NCI-H446 treated with DMSO at 0.1 percent for 48 hours (cell line): ENCODE measurements at regions not wholly inside any gene's neighbourhood (a gene's known extent, or its start where the extent isn't known, plus 50 kb on each side); places are given as distances from the start of the nearest gene placed in this dataset.
"Not testable (repeated sequence)": the region's sequence is repeated elsewhere in the genome, so short reads cannot be mapped to it uniquely, and the experiment has no call there.

ENCODE experiments used
- DNase-seq: peaks from one replicate; lab custom pipeline; 2025; lab: John Stamatoyannopoulos, UW

- no peak for DNase-seq
These were observed 301.0 kb upstream of the TLE3 start for GRCh38 chr15:70398694-70399093.

DNA sequence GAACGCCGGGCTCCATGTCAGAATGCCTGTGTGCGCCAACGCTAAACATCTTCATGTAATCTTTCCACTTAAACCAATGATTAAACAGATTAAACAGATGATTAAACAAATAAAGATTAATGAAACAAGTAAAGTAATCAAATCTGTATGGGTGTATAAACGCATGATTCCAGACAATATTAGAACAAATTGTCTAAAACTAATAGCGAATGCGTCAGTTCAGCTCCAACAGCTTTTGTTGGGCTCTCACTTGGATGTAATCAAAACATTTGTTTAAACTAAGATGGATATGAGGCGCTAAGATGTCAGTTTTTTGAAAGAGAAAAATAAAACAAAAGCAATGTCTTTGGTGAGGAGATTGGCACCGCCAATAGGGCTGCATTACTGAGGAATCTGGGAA lies 299.1 kb upstream of the TLE3 start:
- no peak for DNase-seq

DNA sequence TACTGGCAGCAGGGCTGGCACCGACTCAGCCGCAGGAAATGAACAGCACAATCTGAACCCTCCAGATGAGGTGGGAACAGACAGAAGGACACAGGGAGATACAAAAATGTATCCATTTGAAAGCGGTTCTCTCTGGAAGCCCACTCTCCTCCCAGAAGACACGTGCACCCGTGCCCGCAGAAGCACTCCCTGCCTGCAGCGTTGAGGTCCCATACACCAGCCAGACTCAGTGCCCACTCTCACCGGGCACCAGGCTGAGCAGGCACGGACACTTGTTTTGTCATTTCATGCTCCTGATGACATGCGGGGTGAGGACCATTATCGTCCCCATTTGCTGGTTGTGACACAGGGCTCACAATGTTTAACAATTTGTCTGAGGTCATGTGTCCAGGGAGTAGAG lies 297.4 kb upstream of the TLE3 start:
- no peak for DNase-seq

DNA sequence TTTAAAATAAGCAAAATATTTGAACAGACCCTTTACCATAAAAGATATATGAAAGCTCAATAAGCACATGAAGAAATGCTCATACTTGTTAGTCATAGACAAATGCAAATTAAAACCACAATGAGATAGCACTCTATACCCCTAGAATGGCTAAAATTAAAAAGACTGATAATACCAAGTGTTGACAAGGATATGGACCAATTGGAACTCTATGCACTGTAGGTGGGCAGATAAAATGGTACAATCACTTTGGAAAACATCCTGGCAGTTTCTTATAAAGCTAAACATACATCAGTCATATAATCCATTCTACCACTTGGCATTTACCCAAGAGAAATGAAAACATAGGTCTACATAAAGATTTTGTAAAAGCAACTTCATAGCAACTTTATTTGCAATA lies 293.0 kb upstream of the TLE3 start:
- no peak for DNase-seq

GRCh38 chr15:70387993-70388392 lies 290.3 kb upstream of the TLE3 start:
- no peak for DNase-seq

DNA sequence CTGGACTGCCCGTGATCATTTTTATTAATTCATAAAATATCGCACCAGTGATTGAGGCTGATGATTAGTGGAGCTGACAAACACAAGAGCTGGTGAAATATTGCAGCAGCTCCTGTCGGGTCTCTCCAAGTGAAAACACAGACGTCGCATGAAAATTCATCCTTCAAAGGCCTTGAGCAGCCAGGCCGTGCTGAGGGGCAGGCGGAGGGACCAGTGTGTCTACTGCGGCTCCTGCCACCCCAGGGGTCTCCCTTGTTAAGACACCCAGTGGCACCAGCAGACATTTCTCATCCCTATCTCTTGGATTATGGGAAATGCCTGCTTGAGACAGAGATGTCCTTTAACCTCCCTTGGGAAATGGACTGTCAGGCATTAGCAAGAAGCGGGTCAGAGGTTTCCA lies 289.4 kb upstream of the TLE3 start:
- no peak for DNase-seq

GRCh38 chr15:70385711-70386110 lies 288.0 kb upstream of the TLE3 start:
- no peak for DNase-seq

GRCh38 chr15:70385052-70385451 lies 287.3 kb upstream of the TLE3 start:
- DNase-seq: no peak

- no peak for DNase-seq
These were observed 286.1 kb upstream of the TLE3 start for GRCh38 chr15:70383856-70384255.

DNA sequence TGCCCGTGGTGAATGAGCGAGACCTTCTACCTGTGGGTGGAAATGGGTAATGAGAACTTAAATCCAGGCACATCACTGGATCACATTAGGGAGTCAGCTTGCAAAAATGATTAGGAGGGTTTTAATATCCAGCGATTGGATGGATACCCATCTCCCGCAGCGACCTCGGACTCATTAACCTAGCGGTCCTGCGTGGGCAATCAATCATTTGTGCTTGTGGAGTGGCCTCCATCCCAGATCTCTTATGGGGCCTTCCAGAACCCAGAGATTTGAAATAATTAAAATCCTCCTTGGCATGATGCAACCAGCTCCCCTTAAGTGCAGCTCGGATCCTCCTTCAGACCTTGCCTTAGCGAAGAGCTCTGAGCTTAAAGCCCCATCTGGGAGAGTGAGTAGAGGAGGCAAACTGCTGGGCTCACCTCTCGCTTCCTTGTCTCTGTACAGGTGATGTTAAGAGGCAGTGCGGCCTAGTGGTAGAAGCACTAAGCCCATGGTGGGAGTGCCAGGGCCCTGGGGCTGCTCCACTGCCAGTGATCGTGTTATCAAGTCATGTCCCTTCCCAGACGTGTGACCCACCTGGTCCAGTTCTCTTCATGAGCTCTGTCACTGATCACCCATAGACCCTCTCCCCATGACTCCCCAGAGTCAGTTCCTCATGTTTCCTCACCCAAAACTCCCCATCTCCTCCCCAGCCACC lies 285.2 kb upstream of the TLE3 start:
- DNase-seq: no peak

- no peak for DNase-seq
These were observed 284.5 kb upstream of the TLE3 start for GRCh38 chr15:70382009-70382749.

GRCh38 chr15:70379938-70380883 lies 282.5 kb upstream of the TLE3 start:
- DNase-seq: no peak

- DNase-seq: no peak
These were observed 281.4 kb upstream of the TLE3 start for GRCh38 chr15:70379134-70379533.

GRCh38 chr15:70378126-70379031 lies 280.7 kb upstream of the TLE3 start:
- DNase-seq: no peak

DNA sequence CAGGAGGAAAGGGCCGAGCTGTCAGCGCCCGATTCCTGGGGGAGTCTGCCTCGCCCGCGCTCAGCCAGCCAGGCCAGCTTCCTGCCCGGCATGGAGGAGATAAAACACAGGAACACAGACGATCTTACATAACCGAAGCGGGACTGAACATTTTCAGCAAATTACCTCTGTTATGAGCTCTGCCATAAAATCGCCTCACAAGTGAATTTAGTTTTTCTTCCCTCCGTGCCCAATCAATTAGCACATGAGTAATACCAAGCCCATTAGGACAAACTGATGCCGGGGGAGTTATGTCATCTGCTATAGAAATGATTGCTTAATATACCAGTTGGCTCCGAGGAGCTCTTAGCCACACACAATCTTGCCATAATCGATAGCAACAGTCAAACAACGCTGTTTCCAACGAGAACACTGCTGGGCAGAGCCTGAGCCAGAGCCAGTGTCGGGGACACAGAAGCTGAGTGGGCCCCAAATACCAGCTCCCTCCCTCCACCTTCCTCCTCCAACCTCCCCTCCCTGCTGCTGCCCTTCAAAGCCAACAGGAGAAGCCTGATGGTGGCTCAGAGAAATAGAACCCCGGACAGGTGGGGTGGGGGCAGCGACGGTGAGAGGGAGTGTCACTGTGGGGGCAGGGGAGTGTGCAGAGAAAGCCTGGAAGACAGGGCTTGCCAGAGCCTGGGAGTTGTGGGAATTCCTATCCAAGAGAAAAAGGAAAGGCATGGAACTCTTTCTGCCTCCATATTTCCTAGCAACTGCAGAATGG lies 279.4 kb upstream of the TLE3 start:
- DNase-seq: no peak

GRCh38 chr15:70376031-70376928 lies 278.6 kb upstream of the TLE3 start:
- DNase-seq: no peak

GRCh38 chr15:70375586-70375985 lies 277.9 kb upstream of the TLE3 start:
- DNase-seq: no peak

DNA sequence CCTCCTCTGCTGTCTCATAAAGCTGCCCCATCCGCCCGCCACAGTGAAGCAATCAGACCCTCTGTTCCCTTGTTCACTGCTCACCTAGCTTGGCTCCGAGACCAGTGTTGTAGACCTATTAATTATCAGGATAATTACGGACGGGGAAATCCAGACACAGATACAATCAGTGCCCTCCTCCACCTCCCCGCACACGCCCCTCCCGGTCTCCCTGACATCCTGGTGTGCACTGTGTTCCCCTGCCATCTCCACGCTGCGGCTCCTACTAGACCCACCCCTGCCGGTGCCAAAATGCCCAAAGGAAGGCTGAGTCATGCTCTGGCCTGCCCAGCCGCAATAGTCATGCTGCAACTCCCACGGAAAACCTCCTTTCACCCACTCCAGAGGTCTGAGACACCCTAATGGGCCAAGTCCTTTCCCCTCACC lies 277.3 kb upstream of the TLE3 start:
- no peak for DNase-seq

DNA sequence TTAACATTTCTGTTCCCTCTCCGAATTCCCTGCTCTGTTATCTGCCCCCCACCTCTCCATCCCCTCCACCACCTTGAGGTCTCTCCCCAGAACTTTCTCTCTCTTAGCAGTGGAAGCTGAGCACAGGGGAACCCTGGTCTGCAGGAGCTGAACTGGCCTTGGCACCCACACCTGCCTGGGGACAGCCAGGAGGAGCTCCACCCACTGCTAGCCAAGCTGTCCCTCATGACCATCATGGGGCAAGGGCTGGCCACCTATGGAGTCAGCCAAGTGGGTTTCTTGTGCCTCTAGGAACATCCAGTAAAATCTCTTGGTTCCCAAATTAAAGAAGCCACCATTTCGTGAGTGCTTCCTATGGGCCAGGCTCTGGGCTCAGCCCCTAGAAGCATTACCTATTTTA lies 276.4 kb upstream of the TLE3 start:
- DNase-seq: no peak

GRCh38 chr15:70373439-70373838 lies 275.7 kb upstream of the TLE3 start:
- DNase-seq: not testable (repeated sequence)
